Activated T-cell treated with anti-CD3 and anti-CD28 coated beads for 4 hours (primary cell): ENCODE measurements at regions not wholly inside any gene's neighbourhood (a gene's known extent, or its start where the extent isn't known, plus 50 kb on each side); places are given as distances from the start of the nearest gene placed in this dataset.
"Not testable (repeated sequence)": the region's sequence is repeated elsewhere in the genome, so short reads cannot be mapped to it uniquely, and the experiment has no call there.

ENCODE experiments used
- DNase-seq: peaks from one replicate; pipeline ENCODE4 v3.0.0-alpha.2; 2020

GRCh38 chr3:17861476-17861875, 119.0 kb upstream of the TBC1D5 start:
- DNase-seq: no peak

GRCh38 chr3:17860840-17861471, 118.5 kb upstream of the TBC1D5 start:
- not testable (repeated sequence) for DNase-seq

- DNase-seq: no peak
These were observed 109.8 kb upstream of the TBC1D5 start for GRCh38 chr3:17852217-17852616.

- DNase-seq: no peak
These were observed 108.0 kb upstream of the TBC1D5 start for GRCh38 chr3:17850448-17850847.

- DNase-seq: no peak
These were observed 105.7 kb upstream of the TBC1D5 start for GRCh38 chr3:17848102-17848501.

GRCh38 chr3:17847156-17847555, 104.7 kb upstream of the TBC1D5 start:
- DNase-seq: no peak

GRCh38 chr3:17846466-17846865, 104.0 kb upstream of the TBC1D5 start:
- no peak for DNase-seq

GRCh38 chr3:17845026-17845812, 102.8 kb upstream of the TBC1D5 start:
- DNase-seq: no peak

GRCh38 chr3:17844236-17844635, 101.8 kb upstream of the TBC1D5 start:
- DNase-seq: no peak

GRCh38 chr3:17841190-17841828, 98.9 kb upstream of the TBC1D5 start:
- peak; percentile 68 for DNase-seq

- no peak for DNase-seq
These were observed 98.2 kb upstream of the TBC1D5 start for GRCh38 chr3:17840651-17841050.

GRCh38 chr3:17840126-17840525, 97.7 kb upstream of the TBC1D5 start:
- no peak for DNase-seq

GRCh38 chr3:17836919-17837318, 94.5 kb upstream of the TBC1D5 start:
- no peak for DNase-seq

- no peak for DNase-seq
These were observed 93.7 kb upstream of the TBC1D5 start for GRCh38 chr3:17836092-17836491.

GRCh38 chr3:17833786-17834559, 91.5 kb upstream of the TBC1D5 start:
- DNase-seq: no peak

GRCh38 chr3:17832016-17832415, 89.6 kb upstream of the TBC1D5 start:
- DNase-seq: no peak

GRCh38 chr3:17831366-17831765, 88.9 kb upstream of the TBC1D5 start:
- DNase-seq: no peak

GRCh38 chr3:17830788-17831187, 88.4 kb upstream of the TBC1D5 start:
- DNase-seq: no peak

- DNase-seq: no peak
These were observed 86.0 kb upstream of the TBC1D5 start for GRCh38 chr3:17828388-17828787.

GRCh38 chr3:17825298-17825697, 82.9 kb upstream of the TBC1D5 start:
- no peak for DNase-seq

GRCh38 chr3:17823816-17824215, 81.4 kb upstream of the TBC1D5 start:
- no peak for DNase-seq

GRCh38 chr3:17823036-17823435, 80.6 kb upstream of the TBC1D5 start:
- no peak for DNase-seq

GRCh38 chr3:17820704-17821103, 78.3 kb upstream of the TBC1D5 start:
- DNase-seq: no peak
